ENCODE measurements at regions not wholly inside any gene's neighbourhood (a gene's known extent, or its start where the extent isn't known, plus 50 kb on each side); places are given as distances from the start of the nearest gene placed in this dataset.

GRCh38 chr10:130963052-130963393, 348.5 kb downstream of the TCERG1L start:
- TF ChIP-seq POLR2AphosphoS5 (IDR thresholded peaks at IDR 0.05; ENCODE audit: low read depth, low read length), result no peak
- TF ChIP-seq POLR2A (IDR thresholded peaks at IDR 0.05; ENCODE audit: low read depth, low read length), result no peak
